ENCODE measurements at regions not wholly inside any gene's neighbourhood (a gene's known extent, or its start where the extent isn't known, plus 50 kb on each side); places are given as distances from the start of the nearest gene placed in this dataset.

GRCh38 chr17:51347851-51348584, 87.7 kb downstream of the UTP18 start:
- H3K4me1 ChIP-seq (ENCODE audit: control insufficient read depth, insufficient read depth, low read length), result no peaks in the 10 kb centered on the region
- no peak overlapping the region for H3K27ac ChIP-seq (ENCODE audit: low read depth, low read length)
- H3K9me3 ChIP-seq (ENCODE audit: control insufficient read depth, insufficient read depth, low read length), result no peaks in the 10 kb centered on the region
- no peak overlapping the region for H3K9ac ChIP-seq (ENCODE audit: low read depth, low read length)
- H3K4me3 ChIP-seq (ENCODE audit: low read depth, low read length), result no peak overlapping the region
- no peaks in the 10 kb centered on the region for H3K36me3 ChIP-seq (ENCODE audit: control insufficient read depth, insufficient read depth, low read length)
- no peaks in the 10 kb centered on the region for H3K27me3 ChIP-seq (ENCODE audit: control insufficient read depth, insufficient read depth, low read length)

- no peak overlapping the region for H3K9ac ChIP-seq (ENCODE audit: low read depth, low read length)
- no peaks in the 10 kb centered on the region for H3K27me3 ChIP-seq (ENCODE audit: control insufficient read depth, insufficient read depth, low read length)
- no peaks in the 10 kb centered on the region for H3K9me3 ChIP-seq (ENCODE audit: control insufficient read depth, insufficient read depth, low read length)
- H3K27ac ChIP-seq (ENCODE audit: low read depth, low read length), result no peak overlapping the region
- no peaks in the 10 kb centered on the region for H3K4me1 ChIP-seq (ENCODE audit: control insufficient read depth, insufficient read depth, low read length)
- H3K36me3 ChIP-seq (ENCODE audit: control insufficient read depth, insufficient read depth, low read length), result no peaks in the 10 kb centered on the region
- no peak overlapping the region for H3K4me3 ChIP-seq (ENCODE audit: low read depth, low read length)
These were observed 90.7 kb downstream of the UTP18 start for GRCh38 chr17:51351080-51351479.

- no peak overlapping the region for H3K4me3 ChIP-seq (ENCODE audit: low read depth, low read length)
- no peak overlapping the region for H3K27ac ChIP-seq (ENCODE audit: low read depth, low read length)
- no peaks in the 10 kb centered on the region for H3K9me3 ChIP-seq (ENCODE audit: control insufficient read depth, insufficient read depth, low read length)
- no peaks in the 10 kb centered on the region for H3K27me3 ChIP-seq (ENCODE audit: control insufficient read depth, insufficient read depth, low read length)
- no peaks in the 10 kb centered on the region for H3K4me1 ChIP-seq (ENCODE audit: control insufficient read depth, insufficient read depth, low read length)
- H3K36me3 ChIP-seq (ENCODE audit: control insufficient read depth, insufficient read depth, low read length), result no peaks in the 10 kb centered on the region
- no peak overlapping the region for H3K9ac ChIP-seq (ENCODE audit: low read depth, low read length)
These were observed 91.5 kb downstream of the UTP18 start for GRCh38 chr17:51351890-51352289.

GRCh38 chr17:51352798-51353197, 92.5 kb downstream of the UTP18 start:
- Histone ChIP-seq H3K9me3 (ENCODE audit: control insufficient read depth, insufficient read depth, low read length) (no peaks in the 10 kb centered on the region), H3K9ac (ENCODE audit: low read depth, low read length) (no peak overlapping the region), H3K4me1 (ENCODE audit: control insufficient read depth, insufficient read depth, low read length) (no peaks in the 10 kb centered on the region), H3K4me3 (ENCODE audit: low read depth, low read length) (no peak overlapping the region), H3K36me3 (ENCODE audit: control insufficient read depth, insufficient read depth, low read length) (no peaks in the 10 kb centered on the region), H3K27me3 (ENCODE audit: control insufficient read depth, insufficient read depth, low read length) (no peaks in the 10 kb centered on the region), H3K27ac (ENCODE audit: low read depth, low read length) (no peak overlapping the region)

GRCh38 chr17:51353296-51353695, 93.0 kb downstream of the UTP18 start:
- H3K4me1 ChIP-seq (ENCODE audit: control insufficient read depth, insufficient read depth, low read length), result no peaks in the 10 kb centered on the region
- no peak overlapping the region for H3K27ac ChIP-seq (ENCODE audit: low read depth, low read length)
- no peaks in the 10 kb centered on the region for H3K27me3 ChIP-seq (ENCODE audit: control insufficient read depth, insufficient read depth, low read length)
- H3K9ac ChIP-seq (ENCODE audit: low read depth, low read length), result no peak overlapping the region
- no peaks in the 10 kb centered on the region for H3K36me3 ChIP-seq (ENCODE audit: control insufficient read depth, insufficient read depth, low read length)
- H3K9me3 ChIP-seq (ENCODE audit: control insufficient read depth, insufficient read depth, low read length), result no peaks in the 10 kb centered on the region
- no peak overlapping the region for H3K4me3 ChIP-seq (ENCODE audit: low read depth, low read length)

- Histone ChIP-seq H3K9ac (ENCODE audit: low read depth, low read length) (no peak overlapping the region), H3K9me3 (ENCODE audit: control insufficient read depth, insufficient read depth, low read length) (no peaks in the 10 kb centered on the region), H3K4me3 (ENCODE audit: low read depth, low read length) (no peak overlapping the region), H3K4me1 (ENCODE audit: control insufficient read depth, insufficient read depth, low read length) (no peaks in the 10 kb centered on the region), H3K36me3 (ENCODE audit: control insufficient read depth, insufficient read depth, low read length) (no peaks in the 10 kb centered on the region), H3K27ac (ENCODE audit: low read depth, low read length) (no peak overlapping the region), H3K27me3 (ENCODE audit: control insufficient read depth, insufficient read depth, low read length) (no peaks in the 10 kb centered on the region)
These were observed 94.6 kb downstream of the UTP18 start for GRCh38 chr17:51354936-51355335.

GRCh38 chr17:51355441-51356410, 95.4 kb downstream of the UTP18 start:
- Histone ChIP-seq H3K9me3 (ENCODE audit: control insufficient read depth, insufficient read depth, low read length) (no peaks in the 10 kb centered on the region), H3K27me3 (ENCODE audit: control insufficient read depth, insufficient read depth, low read length) (no peaks in the 10 kb centered on the region), H3K36me3 (ENCODE audit: control insufficient read depth, insufficient read depth, low read length) (no peaks in the 10 kb centered on the region), H3K4me3 (ENCODE audit: low read depth, low read length) (no peak overlapping the region), H3K9ac (ENCODE audit: low read depth, low read length) (no peak overlapping the region), H3K27ac (ENCODE audit: low read depth, low read length) (no peak overlapping the region), H3K4me1 (ENCODE audit: control insufficient read depth, insufficient read depth, low read length) (no peaks in the 10 kb centered on the region)

GRCh38 chr17:51359055-51359454, 98.7 kb downstream of the UTP18 start:
- Histone ChIP-seq H3K4me3 (ENCODE audit: low read depth, low read length) (no peak overlapping the region), H3K36me3 (ENCODE audit: control insufficient read depth, insufficient read depth, low read length) (no peaks in the 10 kb centered on the region), H3K4me1 (ENCODE audit: control insufficient read depth, insufficient read depth, low read length) (peaks cover 21% of the 10 kb centered on the region), H3K9me3 (ENCODE audit: control insufficient read depth, insufficient read depth, low read length) (no peaks in the 10 kb centered on the region), H3K9ac (ENCODE audit: low read depth, low read length) (no peak overlapping the region), H3K27ac (ENCODE audit: low read depth, low read length) (no peak overlapping the region), H3K27me3 (ENCODE audit: control insufficient read depth, insufficient read depth, low read length) (no peaks in the 10 kb centered on the region)

GRCh38 chr17:51362811-51363585, 102.7 kb downstream of the UTP18 start:
- no peaks in the 10 kb centered on the region for H3K27me3 ChIP-seq (ENCODE audit: control insufficient read depth, insufficient read depth, low read length)
- no peaks in the 10 kb centered on the region; the same call in 1 of the 2 replicates for H3K9me3 ChIP-seq (ENCODE audit: control insufficient read depth, insufficient read depth, low read length)
- peak overlapping the region; percentile 76 for H3K27ac ChIP-seq (ENCODE audit: low read depth, low read length)
- no peaks in the 10 kb centered on the region for H3K36me3 ChIP-seq (ENCODE audit: control insufficient read depth, insufficient read depth, low read length)
- H3K4me3 ChIP-seq (ENCODE audit: low read depth, low read length), result peak overlapping the region; percentile 3; the same call in 1 of the 2 replicates
- H3K4me1 ChIP-seq (ENCODE audit: control insufficient read depth, insufficient read depth, low read length), result peaks cover 27% of the 10 kb centered on the region
- H3K9ac ChIP-seq (ENCODE audit: low read depth, low read length), result no peak overlapping the region

GRCh38 chr17:51365090-51365489, 104.7 kb downstream of the UTP18 start:
- no peak overlapping the region for H3K9ac ChIP-seq (ENCODE audit: low read depth, low read length)
- no peaks in the 10 kb centered on the region for H3K27me3 ChIP-seq (ENCODE audit: control insufficient read depth, insufficient read depth, low read length)
- no peak overlapping the region for H3K27ac ChIP-seq (ENCODE audit: low read depth, low read length)
- no peaks in the 10 kb centered on the region for H3K36me3 ChIP-seq (ENCODE audit: control insufficient read depth, insufficient read depth, low read length)
- H3K9me3 ChIP-seq (ENCODE audit: control insufficient read depth, insufficient read depth, low read length), result no peaks in the 10 kb centered on the region; the same call in 1 of the 2 replicates
- no peak overlapping the region for H3K4me3 ChIP-seq (ENCODE audit: low read depth, low read length)
- H3K4me1 ChIP-seq (ENCODE audit: control insufficient read depth, insufficient read depth, low read length), result peaks cover 27% of the 10 kb centered on the region

Data from HUES48 (cell line).